IPS-18a (cell line): ENCODE measurements at regions not wholly inside any gene's neighbourhood (a gene's known extent, or its start where the extent isn't known, plus 50 kb on each side); places are given as distances from the start of the nearest gene placed in this dataset.
"Not testable (repeated sequence)": the region's sequence is repeated elsewhere in the genome, so short reads cannot be mapped to it uniquely, and the experiment has no call there.

ENCODE experiments used
- H3K27ac ChIP-seq: one replicate; pipeline ENCODE4 v1.5.1; 2013; ENCODE audit warnings: low read length
- H3K27me3 ChIP-seq: one replicate; pipeline ENCODE4 v1.6.1; 2013; ENCODE audit warnings: mild to moderate bottlenecking, low read length; ENCODE audit not compliant: control insufficient read depth, insufficient read depth
- H3K36me3 ChIP-seq: one replicate; pipeline ENCODE4 v1.6.1; 2013; ENCODE audit warnings: low read depth, low read length; ENCODE audit not compliant: control insufficient read depth
- H3K4me1 ChIP-seq: one replicate; pipeline ENCODE4 v1.6.1; 2013; ENCODE audit warnings: low read depth, low read length; ENCODE audit not compliant: control insufficient read depth
- H3K4me3 ChIP-seq: one replicate; pipeline ENCODE4 v1.5.1; 2013; ENCODE audit warnings: low read length
- H3K9ac ChIP-seq: one replicate; pipeline ENCODE4 v1.6.1; 2013; ENCODE audit warnings: mild to moderate bottlenecking, low read length, moderate library complexity
- H3K9me3 ChIP-seq: one replicate; pipeline ENCODE4 v1.6.1; 2013; ENCODE audit warnings: low read depth, low read length; ENCODE audit not compliant: control insufficient read depth

- Histone ChIP-seq H3K4me1 (no peaks in the 10 kb centered on the region), H3K27me3 (no peaks in the 10 kb centered on the region), H3K4me3 (no peak overlapping the region), H3K36me3 (no peaks in the 10 kb centered on the region), H3K9me3 (no peaks in the 10 kb centered on the region), H3K27ac (no peak overlapping the region), H3K9ac (no peak overlapping the region)
Observed at GRCh38 chr13:87153371-87153770, 517.8 kb upstream of the SLITRK5 start.

- Histone ChIP-seq H3K4me3 (no peak overlapping the region), H3K9ac (no peak overlapping the region), H3K9me3 (no peaks in the 10 kb centered on the region), H3K36me3 (no peaks in the 10 kb centered on the region), H3K27me3 (no peaks in the 10 kb centered on the region), H3K4me1 (no peaks in the 10 kb centered on the region), H3K27ac (no peak overlapping the region)
Observed at GRCh38 chr13:87166348-87166747, 504.8 kb upstream of the SLITRK5 start.

- no peak overlapping the region for H3K9ac ChIP-seq
- H3K9me3 ChIP-seq: no peaks in the 10 kb centered on the region
- no peaks in the 10 kb centered on the region for H3K4me1 ChIP-seq
- no peak overlapping the region for H3K27ac ChIP-seq
- H3K4me3 ChIP-seq: no peak overlapping the region
- no peaks in the 10 kb centered on the region for H3K27me3 ChIP-seq
- no peaks in the 10 kb centered on the region for H3K36me3 ChIP-seq
Observed at GRCh38 chr13:87168390-87168789, 502.8 kb upstream of the SLITRK5 start.

- no peaks in the 10 kb centered on the region for H3K4me1 ChIP-seq
- H3K4me3 ChIP-seq: no peak overlapping the region
- no peak overlapping the region for H3K9ac ChIP-seq
- H3K9me3 ChIP-seq: no peaks in the 10 kb centered on the region
- no peak overlapping the region for H3K27ac ChIP-seq
- H3K27me3 ChIP-seq: no peaks in the 10 kb centered on the region
- H3K36me3 ChIP-seq: no peaks in the 10 kb centered on the region
Observed at GRCh38 chr13:87169337-87169736, 501.8 kb upstream of the SLITRK5 start.

DNA sequence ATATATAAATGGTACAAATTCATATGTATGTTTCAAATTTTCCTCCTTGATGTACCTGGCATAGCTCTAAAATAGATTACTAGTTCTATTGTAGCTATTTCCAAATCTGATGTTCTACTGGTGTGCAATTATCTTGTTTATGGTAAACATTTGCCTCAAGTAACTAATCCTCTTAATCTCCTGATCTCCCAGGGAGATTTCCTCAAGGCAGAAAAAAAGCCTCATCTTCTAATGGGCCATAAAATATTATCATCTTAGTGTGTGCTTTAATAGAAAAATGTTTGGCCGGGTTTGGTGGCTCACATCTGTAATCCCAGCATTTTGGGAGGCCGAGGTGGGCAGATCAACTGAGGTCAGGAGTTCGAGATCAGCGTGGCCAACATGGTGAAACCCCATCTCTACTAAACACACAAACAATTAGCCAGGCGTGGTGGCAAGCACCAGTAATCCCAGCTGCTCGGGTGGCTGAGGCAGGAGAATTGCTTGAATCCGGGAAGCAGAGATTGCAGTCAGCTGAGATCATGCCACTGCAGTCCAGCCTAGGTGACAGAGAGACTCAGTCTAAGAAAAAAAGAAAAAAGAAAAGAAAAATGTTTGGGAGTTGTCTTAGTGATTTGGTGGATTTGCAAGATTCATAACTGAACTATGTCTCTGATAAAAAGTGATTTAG lies 498.9 kb upstream of the SLITRK5 start:
- Histone ChIP-seq H3K9me3 (no peaks in the 10 kb centered on the region), H3K27me3 (no peaks in the 10 kb centered on the region), H3K4me1 (no peaks in the 10 kb centered on the region), H3K27ac (no peak overlapping the region), H3K9ac (no peak overlapping the region), H3K36me3 (no peaks in the 10 kb centered on the region), H3K4me3 (no peak overlapping the region)

DNA sequence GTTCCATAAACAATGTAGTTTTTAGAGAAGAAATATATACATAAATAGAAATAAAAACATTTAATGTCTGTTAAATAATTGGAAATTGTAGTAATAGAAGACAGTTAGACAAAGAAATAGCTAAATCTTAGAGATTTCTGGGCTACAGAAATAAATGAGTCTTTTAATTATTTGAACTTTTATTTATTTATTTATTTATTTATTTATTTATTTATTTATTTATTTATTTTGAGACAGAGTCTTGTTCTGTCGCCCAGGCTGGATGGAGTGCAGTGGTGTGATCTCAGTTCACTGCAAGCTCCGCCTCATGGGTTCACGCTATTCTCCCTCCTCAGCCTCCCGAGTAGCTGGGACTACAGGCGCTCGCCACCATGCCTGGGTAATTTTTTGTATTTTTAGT lies 486.0 kb upstream of the SLITRK5 start:
- H3K4me1 ChIP-seq, H3K27ac ChIP-seq, H3K4me3 ChIP-seq, H3K9ac ChIP-seq, H3K27me3 ChIP-seq, H3K9me3 ChIP-seq, H3K36me3 ChIP-seq: not testable (repeated sequence)

- H3K27ac ChIP-seq, H3K4me3 ChIP-seq, H3K36me3 ChIP-seq, H3K9me3 ChIP-seq, H3K4me1 ChIP-seq, H3K27me3 ChIP-seq, H3K9ac ChIP-seq: not testable (repeated sequence)
Observed at GRCh38 chr13:87186647-87187046, 484.5 kb upstream of the SLITRK5 start.

- H3K4me1 ChIP-seq, H3K27ac ChIP-seq, H3K36me3 ChIP-seq, H3K9me3 ChIP-seq, H3K27me3 ChIP-seq: not testable (repeated sequence)
- Histone ChIP-seq H3K4me3 (peak overlapping the region; percentile 44), H3K9ac (peak overlapping the region; percentile 42)
Observed at GRCh38 chr13:87191485-87191884, 479.7 kb upstream of the SLITRK5 start.

DNA sequence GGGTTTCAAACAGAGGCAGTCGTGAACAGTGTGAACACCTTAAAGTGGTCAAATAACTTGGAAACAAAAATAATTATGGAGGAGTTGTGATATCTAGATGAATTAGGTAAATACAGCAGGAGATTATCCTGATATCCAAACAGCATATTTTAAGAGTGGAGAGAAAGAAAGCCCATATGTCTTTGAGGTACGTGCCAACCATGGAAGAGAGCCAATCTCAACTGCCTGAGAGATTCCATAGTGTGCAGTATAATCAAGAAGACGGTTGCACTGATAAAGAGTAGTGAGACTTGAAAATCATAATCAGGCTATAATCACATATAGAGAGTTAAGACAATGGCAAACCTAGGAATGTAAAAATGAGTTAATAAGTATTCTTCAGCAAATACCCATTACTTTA lies 472.8 kb upstream of the SLITRK5 start:
- no peak overlapping the region for H3K9ac ChIP-seq
- no peak overlapping the region for H3K27ac ChIP-seq
- H3K9me3 ChIP-seq: peaks cover 4% of the 10 kb centered on the region
- no peak overlapping the region for H3K4me3 ChIP-seq
- no peaks in the 10 kb centered on the region for H3K4me1 ChIP-seq
- H3K36me3 ChIP-seq: no peaks in the 10 kb centered on the region
- no peaks in the 10 kb centered on the region for H3K27me3 ChIP-seq

DNA sequence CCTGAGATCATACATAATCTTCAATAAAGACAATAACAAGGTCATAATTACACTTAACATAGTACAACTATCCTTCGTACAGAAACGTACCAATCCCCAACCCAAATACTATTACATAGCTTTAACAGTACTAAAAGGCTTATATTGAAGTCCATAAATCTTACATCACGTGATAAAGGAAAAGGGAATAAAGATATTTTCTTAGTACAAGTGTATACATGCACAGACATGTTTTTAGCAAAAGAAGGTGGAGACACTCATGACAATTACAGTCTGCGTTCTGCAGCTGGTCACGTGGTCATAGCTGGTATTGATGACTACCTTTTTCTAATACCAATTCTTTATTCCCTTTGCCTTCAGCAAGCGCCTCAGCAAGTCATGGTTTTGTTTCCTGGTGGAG lies 464.5 kb upstream of the SLITRK5 start:
- H3K27ac ChIP-seq: no peak overlapping the region
- no peaks in the 10 kb centered on the region for H3K36me3 ChIP-seq
- no peaks in the 10 kb centered on the region for H3K9me3 ChIP-seq
- no peaks in the 10 kb centered on the region for H3K4me1 ChIP-seq
- H3K9ac ChIP-seq: no peak overlapping the region
- H3K4me3 ChIP-seq: no peak overlapping the region
- H3K27me3 ChIP-seq: no peaks in the 10 kb centered on the region

GRCh38 chr13:87207280-87208003 lies 463.7 kb upstream of the SLITRK5 start:
- Histone ChIP-seq H3K9me3 (no peaks in the 10 kb centered on the region), H3K27me3 (no peaks in the 10 kb centered on the region), H3K27ac (no peak overlapping the region), H3K9ac (no peak overlapping the region), H3K36me3 (no peaks in the 10 kb centered on the region), H3K4me1 (no peaks in the 10 kb centered on the region), H3K4me3 (no peak overlapping the region)

- Histone ChIP-seq H3K27me3 (no peaks in the 10 kb centered on the region), H3K36me3 (no peaks in the 10 kb centered on the region), H3K4me3 (no peak overlapping the region), H3K27ac (no peak overlapping the region), H3K4me1 (no peaks in the 10 kb centered on the region), H3K9me3 (no peaks in the 10 kb centered on the region), H3K9ac (no peak overlapping the region)
Observed at GRCh38 chr13:87208636-87209035, 462.5 kb upstream of the SLITRK5 start.
